Right lobe of liver (tissue), 4 donors: ENCODE measurements at regions not wholly inside any gene's neighbourhood (a gene's known extent, or its start where the extent isn't known, plus 50 kb on each side); places are given as distances from the start of the nearest gene placed in this dataset.

Source experiments
- CTCF ChIP-seq, 4 donors: fragments of 200-600 bp in 3 of 4; fragments of 450-650 bp in 1 of 4; IDR thresholded peaks; one replicate each; pipeline versions ENCODE4 v1.5.1 to v1.8.0; 2016 to 2022; ENCODE audit warnings: antibody characterized with exemption in 4 of 4, mild to moderate bottlenecking in 2 of 4
- POLR2A ChIP-seq: fragments of 450-650 bp; IDR thresholded peaks from one replicate; pipeline ENCODE4 v1.6.1; 2017; ENCODE audit warnings: antibody characterized with exemption, mild to moderate bottlenecking
- donor health status: DM: no; HTN: no; CAD: no.
- donor health status: DM: no; HTN: no; CAD: no.
- donor health status: DM: no; HTN: yes; CAD: no.

- TF ChIP-seq CTCF (IDR thresholded peaks at IDR 0.05) (no peak), POLR2A (no peak)
These were observed 904.9 kb upstream of the EPHA5 start for GRCh38 chr4:66575008-66575696.
